Liver (tissue), 3 donors: ENCODE measurements at regions not wholly inside any gene's neighbourhood (a gene's known extent, or its start where the extent isn't known, plus 50 kb on each side); places are given as distances from the start of the nearest gene placed in this dataset.

Experiments
- CTCF ChIP-seq: fragments of 150-350 bp; IDR thresholded peaks from 2 replicates; pipeline ENCODE4 v1.5.1; 2017; ENCODE audit warnings: improper control_type of control experiment, low read depth, low read length; ENCODE audit not compliant: missing input control
- GABPA ChIP-seq, 2 donors: IDR thresholded peaks in 1 of 2; conservative IDR thresholded peaks in 1 of 2; 2 replicates each; pipeline ENCODE4 v1.6.1; 2016; ENCODE audit warnings: antibody characterized with exemption in 2 of 2, mild to moderate bottlenecking in 1 of 2, moderate library complexity in 1 of 2
- HNF4G ChIP-seq: IDR thresholded peaks from 2 replicates; pipeline ENCODE4 v1.6.1; 2016; ENCODE audit warnings: antibody characterized with exemption
- JUND ChIP-seq, 2 donors: IDR thresholded peaks; 2 replicates each; pipeline ENCODE4 v1.6.1; 2016; ENCODE audit warnings: antibody characterized with exemption in 2 of 2
- MAX ChIP-seq: IDR thresholded peaks from 2 replicates; pipeline ENCODE4 v1.6.1; 2016; ENCODE audit warnings: antibody characterized with exemption
- SP1 ChIP-seq: IDR thresholded peaks from 2 replicates; pipeline ENCODE4 v1.6.1; 2018; ENCODE audit warnings: antibody characterized with exemption, mild to moderate bottlenecking
- donor health status: healthy.
- donor health status: healthy.

GRCh38 chr3:13707456-13707855 is 158.5 kb downstream of the FBLN2 start:
- no peak for TF ChIP-seq GABPA (IDR thresholded peaks at IDR 0.05 in 1 of 2, conservative IDR thresholded peaks at IDR 0.05 in 1 of 2)
- no peak for TF ChIP-seq MAX
- no peak for TF ChIP-seq CTCF
- TF ChIP-seq SP1 = no peak
- no peak for TF ChIP-seq JUND (IDR thresholded peaks at IDR 0.05)
- TF ChIP-seq HNF4G = no peak
